HuH-7.5 (cell line): ENCODE measurements at regions not wholly inside any gene's neighbourhood (a gene's known extent, or its start where the extent isn't known, plus 50 kb on each side); places are given as distances from the start of the nearest gene placed in this dataset.

Source experiments
- DNase-seq: peaks from one replicate; pipeline ENCODE4 v3.0.0; 2011; ENCODE audit warnings: low spot score

DNA sequence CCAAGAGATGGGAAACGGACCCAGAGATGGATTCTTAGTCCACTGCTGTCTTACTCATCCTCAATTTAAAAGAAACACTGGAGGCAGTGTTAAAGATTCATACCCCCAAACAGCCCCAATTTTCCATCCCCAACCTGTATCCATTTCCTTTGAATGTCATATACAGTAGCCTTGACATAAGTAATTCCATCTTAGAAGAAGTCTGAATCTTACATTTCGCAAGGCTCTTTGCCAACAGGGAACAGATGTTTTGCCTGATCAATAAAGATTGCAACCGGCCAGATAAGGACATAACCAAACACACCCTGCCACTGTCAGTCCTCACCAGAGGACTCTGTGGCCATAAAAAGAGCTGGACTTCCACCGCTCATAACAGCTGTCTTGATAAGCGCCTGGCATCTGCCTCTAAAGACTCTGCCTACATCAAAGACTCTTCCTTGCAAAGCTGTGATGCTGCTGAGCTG lies 59.0 kb upstream of the MED9 start:
- peak; percentile 35 for DNase-seq

DNA sequence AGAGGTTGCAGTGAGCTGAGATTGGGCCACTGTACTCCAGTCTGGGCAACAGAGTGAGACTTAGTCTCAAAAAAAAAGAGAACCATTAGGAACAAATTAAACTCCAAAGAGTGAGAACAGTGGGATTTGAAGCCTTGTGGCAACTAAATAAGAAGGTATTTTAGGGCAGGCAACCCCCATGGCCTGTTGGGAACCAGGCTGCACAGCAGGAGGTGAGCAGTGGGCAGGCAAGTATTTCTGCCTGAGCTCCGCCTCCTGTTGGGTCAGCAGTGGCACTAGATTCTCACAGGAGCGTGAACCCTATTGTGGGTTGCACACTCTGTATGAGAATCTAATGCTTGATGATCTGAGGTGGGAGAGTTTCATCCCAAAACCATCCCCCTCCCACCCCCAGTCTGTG lies 57.6 kb upstream of the MED9 start:
- DNase-seq, result no peak

DNA sequence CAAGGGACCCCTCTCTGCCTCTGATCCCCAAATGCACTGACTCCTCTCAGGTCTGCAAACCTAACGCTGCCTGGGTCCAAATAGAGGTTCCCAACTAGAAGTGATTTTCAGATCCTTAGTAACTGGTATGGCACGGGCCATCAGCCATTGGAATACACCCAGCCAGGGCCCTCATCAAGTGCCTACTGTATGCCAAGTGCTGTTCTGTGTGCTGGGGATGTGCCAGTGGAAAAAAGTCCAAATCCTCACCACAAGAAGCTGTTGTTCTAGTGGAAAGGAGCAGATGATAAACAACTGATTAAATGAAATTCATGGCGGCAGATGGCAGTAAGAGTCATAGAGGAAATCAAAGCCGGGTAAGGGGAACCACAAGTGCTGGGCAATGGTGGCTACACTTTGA lies 57.2 kb upstream of the MED9 start:
- no peak for DNase-seq

DNA sequence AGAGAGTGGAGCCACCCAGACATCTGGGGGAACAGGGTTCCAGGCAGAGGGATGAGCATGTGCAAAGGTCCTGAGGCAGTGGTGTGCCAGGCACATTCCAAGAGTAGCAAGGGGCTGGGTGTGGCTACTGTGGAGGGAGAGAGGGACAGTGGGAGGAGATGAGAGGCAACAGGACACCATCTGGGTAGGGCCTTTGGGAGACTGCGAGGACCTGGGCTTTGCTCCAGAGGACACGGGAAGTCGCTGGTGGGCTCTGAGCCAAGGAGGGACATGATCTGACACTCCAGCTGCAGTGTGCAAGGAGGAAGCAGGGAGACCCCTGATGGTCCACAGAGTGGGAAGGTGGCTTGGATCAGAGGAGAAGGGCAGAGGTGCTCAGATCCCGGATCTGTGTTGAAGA lies 56.7 kb upstream of the MED9 start:
- no peak for DNase-seq

DNA sequence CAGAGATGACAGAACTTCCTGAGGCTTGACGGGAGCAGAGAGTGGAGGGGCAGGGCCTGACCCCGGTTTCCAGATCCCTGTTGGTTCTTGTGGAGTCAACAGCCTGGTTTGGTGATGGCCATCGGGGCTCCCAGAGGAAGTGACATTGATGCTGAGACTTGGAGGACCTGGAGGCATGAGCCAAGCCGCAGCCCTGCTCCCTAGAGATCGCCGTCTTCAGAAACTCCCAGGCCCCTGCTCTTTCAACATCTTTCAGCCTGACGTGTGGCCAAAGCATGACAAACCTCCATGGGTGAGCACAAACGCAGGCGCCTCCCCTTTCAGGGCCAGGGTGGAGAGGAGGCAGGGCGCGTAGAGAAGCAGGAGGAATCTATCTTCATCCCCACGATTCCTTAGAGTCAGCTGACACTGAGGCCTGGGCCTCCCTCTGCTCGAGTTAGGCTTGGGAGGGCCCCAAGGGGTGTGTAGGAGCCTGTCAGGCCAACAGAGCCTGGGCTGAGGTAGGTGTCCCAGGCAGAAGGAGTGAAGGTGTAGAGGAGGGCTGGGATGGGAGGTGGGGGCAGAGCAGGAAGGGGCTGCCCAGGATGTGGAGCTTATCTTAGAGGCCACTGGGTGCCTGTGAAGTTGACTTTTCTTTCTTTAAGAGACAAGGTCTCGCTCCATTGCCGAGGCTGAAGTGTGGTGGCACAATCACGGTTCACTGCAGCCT lies 56.1 kb upstream of the MED9 start:
- DNase-seq, result no peak

DNA sequence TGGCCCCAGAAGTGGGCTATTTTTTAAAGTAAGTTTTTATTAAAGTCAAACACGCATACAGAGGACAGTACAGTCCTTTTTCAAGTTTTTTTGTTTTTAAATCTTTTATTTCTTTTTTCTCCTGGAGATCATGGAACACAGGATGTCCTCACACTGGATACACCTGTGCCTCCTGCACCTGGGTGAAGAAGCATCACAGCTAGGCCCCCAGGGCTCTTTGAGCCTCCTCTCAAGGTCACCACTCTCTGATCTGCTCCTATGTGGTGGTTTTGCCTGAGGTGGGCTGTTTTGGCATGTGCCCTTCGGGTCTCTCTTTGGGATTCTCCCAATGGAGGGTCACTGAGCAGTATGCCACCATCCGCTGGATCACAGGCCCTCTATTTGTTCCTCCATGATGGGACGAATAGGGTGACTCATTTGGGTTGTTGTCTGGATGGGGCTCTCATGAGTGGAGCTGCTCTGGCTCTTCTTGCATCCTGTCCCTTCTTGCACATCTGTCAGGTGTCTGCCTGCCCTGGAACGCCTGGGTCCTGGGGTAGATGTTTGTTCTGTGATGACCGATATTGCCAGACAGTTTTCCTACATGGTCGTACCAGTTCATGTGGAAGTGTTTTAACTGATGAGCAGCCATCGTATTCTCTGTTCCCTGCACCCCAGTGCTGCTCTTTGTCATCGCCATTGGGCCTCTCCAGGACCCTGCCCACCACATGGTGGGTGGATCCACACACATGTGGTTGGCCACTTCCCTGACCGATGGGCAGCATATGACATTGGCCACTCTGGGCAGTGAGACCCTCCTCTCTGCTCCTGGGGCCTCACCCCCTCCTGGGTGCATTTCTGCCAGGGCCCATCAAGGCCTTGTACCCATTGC lies 55.2 kb upstream of the MED9 start:
- DNase-seq, result no peak

DNA sequence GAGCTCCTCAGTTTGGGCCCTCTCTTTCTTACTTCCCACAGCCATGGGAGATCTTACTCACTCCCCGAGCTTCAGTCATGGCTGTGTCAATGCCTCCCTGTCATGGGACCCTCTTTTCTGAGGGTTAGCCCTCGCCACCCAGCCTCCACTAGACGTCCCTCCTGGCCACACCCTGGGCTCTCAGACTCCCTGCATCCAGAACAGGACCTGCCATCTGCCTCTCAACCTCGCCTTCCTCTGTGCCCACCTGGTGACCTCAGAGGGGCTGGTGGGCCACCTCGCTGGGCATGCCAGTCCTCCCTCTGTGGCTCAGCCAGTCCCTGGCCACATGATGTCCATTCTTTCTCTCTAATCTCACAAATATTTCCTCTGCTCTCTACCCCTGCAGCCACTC lies 54.6 kb upstream of the MED9 start:
- DNase-seq, result no peak

DNA sequence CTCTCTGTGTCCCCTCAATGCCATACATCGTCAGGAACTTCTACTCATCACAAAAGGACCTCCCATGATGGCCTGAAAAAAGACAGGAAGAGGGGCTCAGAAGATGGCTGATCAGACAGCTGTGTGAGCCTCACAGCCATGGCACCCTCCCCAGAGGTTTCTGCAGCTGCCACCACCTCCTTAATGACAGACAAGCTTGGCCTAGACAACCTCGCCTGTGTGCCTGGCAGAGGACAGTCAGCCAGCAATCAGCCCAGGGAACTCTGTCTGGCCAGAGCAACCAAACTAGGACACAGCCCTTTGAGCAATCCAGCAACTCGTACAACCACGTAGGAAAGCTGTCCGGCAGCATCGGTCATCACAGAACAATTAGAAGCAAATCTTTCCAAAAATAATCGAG lies 54.2 kb upstream of the MED9 start:
- no peak for DNase-seq

DNA sequence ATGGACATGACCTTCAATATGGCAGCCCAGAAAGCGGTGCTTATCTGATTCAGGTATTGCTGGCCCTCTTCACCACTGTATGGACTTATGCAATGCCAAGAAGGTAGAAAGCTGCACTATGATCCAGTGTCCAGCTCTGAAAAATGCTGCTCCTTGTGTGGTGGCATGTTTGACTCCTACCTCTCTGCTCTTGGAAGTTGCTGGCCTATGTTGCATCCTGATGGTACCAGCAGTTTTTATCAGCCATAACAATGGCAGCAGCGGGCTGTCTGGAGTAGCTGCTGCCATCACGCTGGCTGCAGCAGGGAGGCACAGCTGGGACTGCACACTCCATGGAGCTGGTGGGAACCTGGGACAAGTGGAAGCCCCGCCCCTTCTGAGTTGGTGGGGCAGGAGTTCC lies 53.1 kb upstream of the MED9 start:
- no peak for DNase-seq

DNA sequence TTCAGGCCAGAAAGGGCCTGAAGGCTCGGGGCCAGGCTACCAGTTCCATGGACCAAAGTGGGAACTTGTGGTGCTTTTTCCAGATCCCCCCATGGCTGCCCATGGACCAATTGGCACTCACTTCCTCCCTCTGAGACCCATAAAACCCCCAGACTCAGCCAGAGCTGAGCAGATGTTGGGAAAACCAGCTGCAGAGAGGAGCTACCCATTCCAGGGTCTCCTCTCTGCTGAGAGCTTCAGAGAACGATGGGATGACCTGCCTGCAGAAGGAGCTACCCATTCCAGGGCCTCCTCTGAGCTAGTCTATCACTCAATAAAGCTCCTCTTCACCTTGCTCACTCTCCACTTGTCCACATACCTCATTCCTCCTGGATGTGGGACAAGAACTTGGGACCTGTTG lies 52.2 kb upstream of the MED9 start:
- DNase-seq, result no peak

DNA sequence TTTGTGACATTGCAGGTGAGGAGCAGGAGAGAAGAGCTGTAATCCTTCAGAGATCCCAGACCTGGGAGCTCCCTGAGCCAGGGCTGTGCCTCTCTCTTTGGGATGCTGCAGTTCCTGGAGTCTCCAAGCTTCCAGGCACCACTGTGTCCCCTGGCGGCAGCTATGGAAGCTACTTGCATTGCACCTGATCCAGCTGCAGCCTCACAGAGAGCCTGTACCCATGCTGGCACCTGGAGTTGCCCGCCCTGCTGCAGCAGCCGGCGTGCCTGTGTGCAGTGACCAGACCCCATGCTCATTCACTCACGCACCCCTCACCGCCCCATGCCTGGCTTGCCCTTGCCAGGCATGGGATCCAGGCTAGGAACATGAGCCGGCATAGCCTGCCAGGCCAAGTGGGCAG lies 51.8 kb upstream of the MED9 start:
- no peak for DNase-seq

DNA sequence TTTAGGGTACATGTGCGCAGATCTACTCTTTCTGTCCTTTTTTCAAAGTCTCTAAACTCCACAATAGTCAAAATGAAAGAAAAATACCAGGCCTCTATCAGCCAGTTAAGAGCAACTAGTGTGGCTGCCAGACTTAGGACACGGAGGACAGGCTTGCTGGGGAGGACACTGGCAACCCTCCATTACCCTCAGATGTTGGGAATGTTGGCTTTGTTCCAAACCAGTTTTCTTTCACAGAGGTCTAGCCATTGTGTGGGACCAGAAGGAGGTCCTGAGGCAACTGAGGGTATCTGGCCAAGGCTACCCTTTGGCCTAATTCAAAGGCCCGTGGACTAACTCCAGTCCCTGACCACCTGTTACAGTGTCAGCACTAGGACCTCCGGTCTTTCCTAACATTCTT lies 51.2 kb upstream of the MED9 start:
- no peak for DNase-seq

DNA sequence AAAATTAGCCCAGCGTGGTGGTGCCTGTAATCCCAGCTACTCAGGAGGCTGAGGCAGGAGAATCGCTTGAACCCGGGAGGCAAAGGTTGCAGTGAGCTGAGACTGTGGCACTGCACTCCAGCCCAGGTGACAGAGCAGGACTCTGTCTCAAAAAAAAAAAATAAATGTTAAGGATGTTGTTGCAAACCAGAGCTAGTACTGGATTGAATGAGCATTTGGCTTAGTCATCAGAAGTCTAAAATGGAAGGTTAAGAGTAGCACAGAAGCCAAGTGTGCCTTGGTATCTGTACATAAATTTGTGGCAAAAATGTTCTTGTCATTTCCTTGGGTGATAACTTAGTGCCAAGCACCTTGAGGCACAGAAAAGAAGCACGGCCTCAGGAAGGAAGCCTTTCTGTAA lies 50.6 kb upstream of the MED9 start:
- DNase-seq, result no peak
